ENCODE measurements at regions not wholly inside any gene's neighbourhood (a gene's known extent, or its start where the extent isn't known, plus 50 kb on each side); places are given as distances from the start of the nearest gene placed in this dataset.

- TF ChIP-seq POLR2A (IDR thresholded peaks at IDR 0.05) (no peak), CTCF (IDR thresholded peaks at IDR 0.05 in 4 of 5, conservative IDR thresholded peaks at IDR 0.05 in 1 of 5) (no peak)
Observed at GRCh38 chr4:177802661-177803060, 360.4 kb upstream of the AGA start.

Measured in gastrocnemius medialis (tissue), 4 donors.